SK-N-SH treated with all-trans-retinoic acid at 6 μM for 48 hours (cell line): ENCODE measurements at regions not wholly inside any gene's neighbourhood (a gene's known extent, or its start where the extent isn't known, plus 50 kb on each side); places are given as distances from the start of the nearest gene placed in this dataset.
"Not testable (repeated sequence)": the region's sequence is repeated elsewhere in the genome, so short reads cannot be mapped to it uniquely, and the experiment has no call there.

Experiments
- ATAC-seq: fragments of 200-7000 bp; cut with Tn5 transposase; 3 replicates; pipeline ENCODE4 v1.9.1; 2020; ENCODE audit warnings: mild to moderate bottlenecking, moderate library complexity
- ARNTL ChIP-seq: fragments of 450-650 bp; formaldehyde crosslinking; IDR thresholded peaks from 2 replicates; pipeline ENCODE4 v1.5.0; 2020; ENCODE audit warnings: low read depth, mild to moderate bottlenecking, moderate library complexity, borderline replicate concordance
- CSDC2 ChIP-seq: fragments of 250-450 bp; sonication (Bioruptor Pico); IDR thresholded peaks from 2 replicates; pipeline ENCODE4 v1.5.0; 2020; ENCODE audit warnings: mild to moderate bottlenecking, moderate library complexity
- ESRRG ChIP-seq: fragments of 250-450 bp; sonication (Bioruptor Pico); IDR thresholded peaks from 2 replicates; pipeline ENCODE4 v1.6.1; 2021; ENCODE audit warnings: mild to moderate bottlenecking
- GLIS3 ChIP-seq: fragments of 250-450 bp; sonication (Bioruptor Pico); IDR thresholded peaks from 2 replicates; pipeline ENCODE4 v1.5.0; 2020; ENCODE audit warnings: mild to moderate bottlenecking, moderate library complexity
- ISL1 ChIP-seq: fragments of 250-450 bp; sonication (Bioruptor Pico); IDR thresholded peaks from 2 replicates; pipeline ENCODE4 v2.1.2; 2022; ENCODE audit warnings: mild to moderate bottlenecking, moderate library complexity
- OSR1 ChIP-seq: fragments of 250-450 bp; sonication (Bioruptor Pico); IDR thresholded peaks from 2 replicates; pipeline ENCODE4 v1.8.0; 2022; ENCODE audit warnings: moderate library complexity, mild to moderate bottlenecking, inconsistent platforms
- PPARA ChIP-seq: fragments of 250-450 bp; sonication (Bioruptor Pico); IDR thresholded peaks from 2 replicates; pipeline ENCODE4 v1.5.0; 2020; ENCODE audit warnings: mild to moderate bottlenecking, borderline replicate concordance
- RARB ChIP-seq: fragments of 250-450 bp; sonication (Bioruptor Pico); IDR thresholded peaks from 2 replicates; pipeline ENCODE4 v1.8.0; 2021; ENCODE audit warnings: mild to moderate bottlenecking, moderate library complexity
- TCF4 ChIP-seq: fragments of 250-450 bp; sonication (Bioruptor Pico); IDR thresholded peaks from 2 replicates; pipeline ENCODE4 v1.8.0; 2021; ENCODE audit warnings: mild to moderate bottlenecking, moderate library complexity, borderline replicate concordance
- TOX ChIP-seq: fragments of 250-450 bp; sonication (Bioruptor Pico); IDR thresholded peaks from 2 replicates; pipeline ENCODE4 v1.8.0; 2021; ENCODE audit warnings: mild to moderate bottlenecking, moderate library complexity, borderline replicate concordance
- ZC3H10 ChIP-seq: fragments of 250-450 bp; sonication (Bioruptor Pico); IDR thresholded peaks from 2 replicates; pipeline ENCODE4 v1.5.1; 2021; ENCODE audit warnings: mild to moderate bottlenecking, moderate library complexity
- ZFP3 ChIP-seq: fragments of 250-450 bp; sonication (Bioruptor Pico); IDR thresholded peaks from 2 replicates; pipeline ENCODE4 v1.5.0; 2020; ENCODE audit warnings: mild to moderate bottlenecking, moderate library complexity
- ZFP30 ChIP-seq: fragments of 450-650 bp; formaldehyde crosslinking; IDR thresholded peaks from 2 replicates; pipeline ENCODE4 v1.5.0; 2022; ENCODE audit warnings: mild to moderate bottlenecking, moderate library complexity
- ZNF565 ChIP-seq: fragments of 450-650 bp; formaldehyde crosslinking; conservative IDR thresholded peaks from 2 replicates; pipeline ENCODE4 v1.5.0; 2020; ENCODE audit warnings: low read depth, mild to moderate bottlenecking, moderate library complexity
- ZNF70 ChIP-seq: fragments of 450-650 bp; formaldehyde crosslinking; IDR thresholded peaks from 2 replicates; pipeline ENCODE4 v1.5.0; 2020; ENCODE audit warnings: mild to moderate bottlenecking, moderate library complexity
- ZNF8 ChIP-seq: fragments of 450-650 bp; formaldehyde crosslinking; IDR thresholded peaks from 2 replicates; pipeline ENCODE4 v1.5.0; 2020; ENCODE audit warnings: mild to moderate bottlenecking, moderate library complexity
- TF ChIP-seq, protein P1 (sequence below): fragments of 250-450 bp; sonication (Bioruptor Pico); IDR thresholded peaks from 2 replicates; pipeline ENCODE4 v1.5.1; 2021; ENCODE audit warnings: mild to moderate bottlenecking, moderate library complexity
- TF ChIP-seq, protein P2 (sequence below): fragments of 250-450 bp; sonication (Bioruptor Pico); IDR thresholded peaks from 2 replicates; pipeline ENCODE4 v1.8.0; 2020; ENCODE audit warnings: mild to moderate bottlenecking, moderate library complexity, borderline replicate concordance
- TF ChIP-seq, protein P3 (sequence below): fragments of 250-450 bp; sonication (Bioruptor Pico); IDR thresholded peaks from 2 replicates; pipeline ENCODE4 v1.5.1; 2020; ENCODE audit warnings: low read depth, mild to moderate bottlenecking, moderate library complexity
- TF ChIP-seq, protein P4 (sequence below): fragments of 250-450 bp; sonication (Bioruptor Pico); IDR thresholded peaks from 2 replicates; pipeline ENCODE4 v1.5.0; 2020; ENCODE audit warnings: mild to moderate bottlenecking, moderate library complexity
- TF ChIP-seq, protein P5 (sequence below): fragments of 250-450 bp; sonication (Bioruptor Pico); IDR thresholded peaks from 2 replicates; pipeline ENCODE4 v1.8.0; 2021; ENCODE audit warnings: low read depth, mild to moderate bottlenecking, moderate library complexity, borderline replicate concordance

DNA sequence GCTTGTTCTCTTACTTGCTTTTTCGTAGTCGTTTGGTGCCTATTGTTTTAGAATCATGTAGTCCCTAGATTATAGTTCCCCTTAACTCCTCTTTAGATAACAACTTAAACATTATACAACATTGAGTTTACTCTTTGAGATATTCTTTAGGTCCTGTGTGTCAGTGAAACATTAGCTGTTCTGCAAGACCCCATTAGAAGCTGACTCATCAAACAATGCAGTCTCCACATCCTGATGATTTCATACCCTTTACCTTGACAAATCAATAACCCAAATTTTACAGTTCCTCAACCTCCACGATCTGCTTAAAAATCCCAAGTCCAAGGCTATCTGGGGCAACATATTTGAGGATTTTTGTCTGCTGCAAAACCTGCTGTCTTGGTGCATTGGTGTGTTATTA, 582.9 kb downstream of the NSUN3 start (continued):
- TF ChIP-seq, protein P1, sequence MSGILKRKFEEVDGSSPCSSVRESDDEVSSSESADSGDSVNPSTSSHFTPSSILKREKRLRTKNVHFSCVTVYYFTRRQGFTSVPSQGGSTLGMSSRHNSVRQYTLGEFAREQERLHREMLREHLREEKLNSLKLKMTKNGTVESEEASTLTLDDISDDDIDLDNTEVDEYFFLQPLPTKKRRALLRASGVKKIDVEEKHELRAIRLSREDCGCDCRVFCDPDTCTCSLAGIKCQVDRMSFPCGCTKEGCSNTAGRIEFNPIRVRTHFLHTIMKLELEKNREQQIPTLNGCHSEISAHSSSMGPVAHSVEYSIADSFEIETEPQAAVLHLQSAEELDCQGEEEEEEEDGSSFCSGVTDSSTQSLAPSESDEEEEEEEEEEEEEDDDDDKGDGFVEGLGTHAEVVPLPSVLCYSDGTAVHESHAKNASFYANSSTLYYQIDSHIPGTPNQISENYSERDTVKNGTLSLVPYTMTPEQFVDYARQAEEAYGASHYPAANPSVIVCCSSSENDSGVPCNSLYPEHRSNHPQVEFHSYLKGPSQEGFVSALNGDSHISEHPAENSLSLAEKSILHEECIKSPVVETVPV: no peak
- no peak for TF ChIP-seq TOX
- TF ChIP-seq ZNF565 (CRISPR knock-in tag): no peak

DNA sequence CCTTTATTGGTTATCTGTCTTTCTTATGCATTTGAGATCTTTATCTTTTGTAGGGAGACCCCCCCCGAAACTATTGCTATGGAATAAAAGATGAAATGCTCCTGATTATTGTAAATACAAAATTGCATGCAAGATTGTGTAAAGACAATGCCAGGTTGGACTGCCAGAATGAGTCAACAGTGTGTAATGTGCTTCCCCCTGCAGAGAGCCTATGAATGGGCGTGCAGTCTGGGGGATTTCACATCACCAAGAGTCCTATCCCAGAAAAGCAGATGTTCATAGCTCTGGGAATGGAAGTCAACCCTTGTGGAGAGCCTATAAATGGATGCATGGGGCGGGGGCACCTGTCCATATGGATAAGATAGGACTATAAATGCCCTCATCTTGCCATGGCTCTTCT, 584.3 kb downstream of the NSUN3 start:
- ATAC-seq: no peak
- TF ChIP-seq TCF4 (CRISPR knock-in tag) (no peak), ISL1 (CRISPR knock-in tag) (no peak), ARNTL (CRISPR knock-in tag) (no peak), ZFP30 (CRISPR knock-in tag) (no peak), PPARA (no peak), ZNF8 (no peak), ESRRG (CRISPR knock-in tag) (no peak), TOX (no peak), GLIS3 (no peak), OSR1 (CRISPR knock-in tag) (no peak), ZFP3 (CRISPR knock-in tag) (no peak), ZC3H10 (CRISPR knock-in tag) (no peak), CSDC2 (CRISPR knock-in tag) (no peak), ZNF70 (CRISPR knock-in tag) (no peak), RARB (CRISPR knock-in tag) (no peak)
- TF ChIP-seq, protein P2, sequence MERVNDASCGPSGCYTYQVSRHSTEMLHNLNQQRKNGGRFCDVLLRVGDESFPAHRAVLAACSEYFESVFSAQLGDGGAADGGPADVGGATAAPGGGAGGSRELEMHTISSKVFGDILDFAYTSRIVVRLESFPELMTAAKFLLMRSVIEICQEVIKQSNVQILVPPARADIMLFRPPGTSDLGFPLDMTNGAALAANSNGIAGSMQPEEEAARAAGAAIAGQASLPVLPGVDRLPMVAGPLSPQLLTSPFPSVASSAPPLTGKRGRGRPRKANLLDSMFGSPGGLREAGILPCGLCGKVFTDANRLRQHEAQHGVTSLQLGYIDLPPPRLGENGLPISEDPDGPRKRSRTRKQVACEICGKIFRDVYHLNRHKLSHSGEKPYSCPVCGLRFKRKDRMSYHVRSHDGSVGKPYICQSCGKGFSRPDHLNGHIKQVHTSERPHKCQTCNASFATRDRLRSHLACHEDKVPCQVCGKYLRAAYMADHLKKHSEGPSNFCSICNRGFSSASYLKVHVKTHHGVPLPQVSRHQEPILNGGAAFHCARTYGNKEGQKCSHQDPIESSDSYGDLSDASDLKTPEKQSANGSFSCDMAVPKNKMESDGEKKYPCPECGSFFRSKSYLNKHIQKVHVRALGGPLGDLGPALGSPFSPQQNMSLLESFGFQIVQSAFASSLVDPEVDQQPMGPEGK (CRISPR knock-in tag): no peak
- TF ChIP-seq, protein P3, sequence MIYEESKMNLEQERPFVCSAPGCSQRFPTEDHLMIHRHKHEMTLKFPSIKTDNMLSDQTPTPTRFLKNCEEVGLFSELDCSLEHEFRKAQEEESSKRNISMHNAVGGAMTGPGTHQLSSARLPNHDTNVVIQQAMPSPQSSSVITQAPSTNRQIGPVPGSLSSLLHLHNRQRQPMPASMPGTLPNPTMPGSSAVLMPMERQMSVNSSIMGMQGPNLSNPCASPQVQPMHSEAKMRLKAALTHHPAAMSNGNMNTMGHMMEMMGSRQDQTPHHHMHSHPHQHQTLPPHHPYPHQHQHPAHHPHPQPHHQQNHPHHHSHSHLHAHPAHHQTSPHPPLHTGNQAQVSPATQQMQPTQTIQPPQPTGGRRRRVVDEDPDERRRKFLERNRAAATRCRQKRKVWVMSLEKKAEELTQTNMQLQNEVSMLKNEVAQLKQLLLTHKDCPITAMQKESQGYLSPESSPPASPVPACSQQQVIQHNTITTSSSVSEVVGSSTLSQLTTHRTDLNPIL (CRISPR knock-in tag): no peak
- TF ChIP-seq, protein P4, sequence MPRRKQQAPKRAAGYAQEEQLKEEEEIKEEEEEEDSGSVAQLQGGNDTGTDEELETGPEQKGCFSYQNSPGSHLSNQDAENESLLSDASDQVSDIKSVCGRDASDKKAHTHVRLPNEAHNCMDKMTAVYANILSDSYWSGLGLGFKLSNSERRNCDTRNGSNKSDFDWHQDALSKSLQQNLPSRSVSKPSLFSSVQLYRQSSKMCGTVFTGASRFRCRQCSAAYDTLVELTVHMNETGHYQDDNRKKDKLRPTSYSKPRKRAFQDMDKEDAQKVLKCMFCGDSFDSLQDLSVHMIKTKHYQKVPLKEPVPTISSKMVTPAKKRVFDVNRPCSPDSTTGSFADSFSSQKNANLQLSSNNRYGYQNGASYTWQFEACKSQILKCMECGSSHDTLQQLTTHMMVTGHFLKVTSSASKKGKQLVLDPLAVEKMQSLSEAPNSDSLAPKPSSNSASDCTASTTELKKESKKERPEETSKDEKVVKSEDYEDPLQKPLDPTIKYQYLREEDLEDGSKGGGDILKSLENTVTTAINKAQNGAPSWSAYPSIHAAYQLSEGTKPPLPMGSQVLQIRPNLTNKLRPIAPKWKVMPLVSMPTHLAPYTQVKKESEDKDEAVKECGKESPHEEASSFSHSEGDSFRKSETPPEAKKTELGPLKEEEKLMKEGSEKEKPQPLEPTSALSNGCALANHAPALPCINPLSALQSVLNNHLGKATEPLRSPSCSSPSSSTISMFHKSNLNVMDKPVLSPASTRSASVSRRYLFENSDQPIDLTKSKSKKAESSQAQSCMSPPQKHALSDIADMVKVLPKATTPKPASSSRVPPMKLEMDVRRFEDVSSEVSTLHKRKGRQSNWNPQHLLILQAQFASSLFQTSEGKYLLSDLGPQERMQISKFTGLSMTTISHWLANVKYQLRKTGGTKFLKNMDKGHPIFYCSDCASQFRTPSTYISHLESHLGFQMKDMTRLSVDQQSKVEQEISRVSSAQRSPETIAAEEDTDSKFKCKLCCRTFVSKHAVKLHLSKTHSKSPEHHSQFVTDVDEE (CRISPR knock-in tag): no peak
- TF ChIP-seq, protein P5, sequence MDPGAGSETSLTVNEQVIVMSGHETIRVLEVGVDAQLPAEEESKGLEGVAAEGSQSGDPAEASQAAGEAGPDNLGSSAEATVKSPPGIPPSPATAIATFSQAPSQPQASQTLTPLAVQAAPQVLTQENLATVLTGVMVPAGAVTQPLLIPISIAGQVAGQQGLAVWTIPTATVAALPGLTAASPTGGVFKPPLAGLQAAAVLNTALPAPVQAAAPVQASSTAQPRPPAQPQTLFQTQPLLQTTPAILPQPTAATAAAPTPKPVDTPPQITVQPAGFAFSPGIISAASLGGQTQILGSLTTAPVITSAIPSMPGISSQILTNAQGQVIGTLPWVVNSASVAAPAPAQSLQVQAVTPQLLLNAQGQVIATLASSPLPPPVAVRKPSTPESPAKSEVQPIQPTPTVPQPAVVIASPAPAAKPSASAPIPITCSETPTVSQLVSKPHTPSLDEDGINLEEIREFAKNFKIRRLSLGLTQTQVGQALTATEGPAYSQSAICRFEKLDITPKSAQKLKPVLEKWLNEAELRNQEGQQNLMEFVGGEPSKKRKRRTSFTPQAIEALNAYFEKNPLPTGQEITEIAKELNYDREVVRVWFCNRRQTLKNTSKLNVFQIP: no peak

DNA sequence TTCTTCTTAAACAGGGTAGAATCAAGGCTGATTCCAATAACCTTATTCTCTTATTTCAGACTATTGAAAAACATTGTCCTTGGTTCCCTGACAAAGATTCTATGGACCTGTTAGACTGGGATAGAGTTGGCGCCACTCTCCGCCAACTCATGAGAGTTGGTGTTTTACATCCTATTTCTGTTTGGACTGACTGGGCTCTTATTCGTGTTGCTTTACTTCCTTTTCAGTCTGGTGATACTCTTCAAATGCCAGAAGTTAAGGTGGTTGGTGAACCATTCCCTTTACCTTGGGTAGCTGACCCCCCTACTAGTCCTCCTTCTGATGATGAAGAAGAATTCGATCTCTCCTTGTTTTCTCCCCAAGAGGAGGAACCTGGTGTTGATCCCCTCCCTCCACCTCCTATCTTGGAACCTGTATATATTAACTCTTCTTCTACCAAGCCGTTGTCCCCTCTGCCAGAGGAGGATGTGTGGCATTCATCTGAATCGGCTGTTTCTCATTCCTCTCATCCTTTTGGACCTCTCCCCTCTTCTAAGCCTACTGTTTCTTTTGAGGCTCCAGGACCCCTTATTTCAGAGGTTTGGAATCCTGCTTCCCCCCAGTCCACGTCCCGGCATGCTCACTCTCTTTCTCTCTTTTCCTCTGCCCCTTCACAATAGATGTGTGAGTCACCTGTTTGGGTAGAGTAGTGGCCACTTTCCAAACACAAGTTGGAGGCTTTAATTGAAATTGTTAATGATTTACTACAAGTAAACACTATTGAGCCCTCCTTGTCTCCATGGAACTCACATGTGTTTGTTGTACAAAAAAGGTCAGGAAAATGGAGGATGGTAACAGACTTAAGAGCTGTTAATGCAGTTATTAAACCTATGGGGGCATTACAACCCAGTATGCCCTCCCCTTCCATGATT, 585.7 kb downstream of the NSUN3 start:
- ATAC-seq: not testable (repeated sequence)
